HepG2 (cell line): ENCODE measurements at regions not wholly inside any gene's neighbourhood (a gene's known extent, or its start where the extent isn't known, plus 50 kb on each side); places are given as distances from the start of the nearest gene placed in this dataset.

Source experiments
- ATAC-seq: fragments of 200-7000 bp; cut with Tn5 transposase; 3 replicates; pipeline ENCODE4 v1.9.1; 2020; ENCODE audit warnings: mild to moderate bottlenecking, moderate library complexity
- BruUV-seq: library from RNA; stranded (reverse); fragments of 400-500 nt; replicated peaks from 2 replicates; lab custom pipeline; 2021; lab: Mats Ljungman, UMichigan
- CTCF ChIA-PET: fragments of 300-600 bp; formaldehyde crosslinking; extraction: SDS; loops from one replicate; lab custom pipeline; 2021; ENCODE audit warnings: low total read pairs, inconsistent platforms, low intra/inter-chr PET ratio; lab: Yijun Ruan, JAX
- POLR2A ChIA-PET: fragments of 350-600 bp; sonication (Branson Sonifier 250); formaldehyde crosslinking; loops from one replicate; lab custom pipeline; 2020; ENCODE audit warnings: antibody characterized with exemption, inconsistent platforms; lab: Yijun Ruan, JAX
- DNase-seq: peaks from one replicate; pipeline ENCODE4 v3.0.0-alpha.2; 2015; ENCODE audit warnings: low spot score
- FAIRE-seq: peaks from 3 replicates; lab custom pipeline; 2011; peaks lifted over from hg19 to GRCh38; lab: Jason Lieb, UNC
- H2AFZ ChIP-seq: one replicate; pipeline ENCODE4 v1.6.1; 2011; ENCODE audit warnings: low read length, inconsistent platforms
- H3K27ac ChIP-seq: fragments of 300-600 bp; 3 replicates; pipeline ENCODE4 v1.8.0; 2011; ENCODE audit warnings: mixed run types, mild to moderate bottlenecking, mixed read lengths, low read length, inconsistent platforms; ENCODE audit not compliant: insufficient read depth; ENCODE audit errors: extremely low read length
- H3K27me3 ChIP-seq, 2 experiments: fragments of 200-600 bp in 1 of 2; 2 replicates in 1 of 2; 3 replicates in 1 of 2; pipeline versions ENCODE4 v1.6.0 to v1.8.0; 2011; ENCODE audit warnings: low read length in 2 of 2, mild to moderate bottlenecking in 2 of 2, moderate library complexity in 2 of 2, inconsistent platforms in 1 of 2; ENCODE audit not compliant: insufficient read depth in 2 of 2, control insufficient read depth in 1 of 2
- H3K36me3 ChIP-seq, 2 experiments: fragments of 200-600 bp in 1 of 2; replicated peaks in 1 of 2; 2 replicates in 1 of 2; 3 replicates in 1 of 2; pipeline versions ENCODE4 v1.5.1 to v1.8.0; 2011; ENCODE audit warnings: low read length in 2 of 2, inconsistent platforms in 1 of 2; ENCODE audit not compliant: insufficient read depth in 2 of 2, control insufficient read depth in 1 of 2
- H3K4me1 ChIP-seq: 2 replicates; pipeline ENCODE4 v1.5.1; 2012; ENCODE audit warnings: low read length, inconsistent platforms; ENCODE audit not compliant: insufficient read depth
- H3K4me2 ChIP-seq: 2 replicates; pipeline ENCODE4 v1.6.0; 2011; ENCODE audit warnings: low read depth, low read length, inconsistent platforms
- H3K4me3 ChIP-seq, 3 experiments: fragments of 200-600 bp in 1 of 3; sonication (generic), shearing (Covaris generic) in 1 of 3; replicated peaks in 1 of 3; 2 replicates each; pipeline ENCODE4 v1.5.1; 2011 to 2016; ENCODE audit warnings: low read length in 3 of 3, inconsistent platforms in 2 of 3, low read depth in 2 of 3, mild to moderate bottlenecking in 2 of 3, control low read depth in 1 of 3, mixed read lengths in 1 of 3; ENCODE audit not compliant: insufficient read depth in 1 of 3
- H3K79me2 ChIP-seq: one replicate; pipeline ENCODE4 v1.6.1; 2011; ENCODE audit warnings: low read length, inconsistent platforms; ENCODE audit not compliant: insufficient read depth
- H3K9ac ChIP-seq: 2 replicates; pipeline ENCODE4 v1.6.0; 2011; ENCODE audit warnings: mild to moderate bottlenecking, low read depth, low read length, inconsistent platforms; ENCODE audit not compliant: insufficient read depth
- H3K9me3 ChIP-seq: 2 replicates; pipeline ENCODE4 v1.5.1; 2012; ENCODE audit warnings: mild to moderate bottlenecking, low read length
- H4K20me1 ChIP-seq: 2 replicates; pipeline ENCODE4 v1.6.0; 2011; ENCODE audit warnings: inconsistent platforms, mild to moderate bottlenecking, low read length, moderate library complexity; ENCODE audit not compliant: insufficient read depth
- HES4 ChIP-seq: sonication (generic); formaldehyde crosslinking; IDR thresholded peaks from 2 replicates; pipeline ENCODE4 v1.9.0; 2021; ENCODE audit warnings: mild to moderate bottlenecking, missing genetic modification reagents, borderline replicate concordance
- ZHX2 ChIP-seq, 2 experiments: sonication (generic) in 1 of 2; formaldehyde crosslinking in 1 of 2; IDR thresholded peaks; 2 replicates each; pipeline versions ENCODE4 v1.6.1 to v1.9.0; 2014 to 2022; ENCODE audit warnings: antibody characterized with exemption in 1 of 2, borderline replicate concordance in 1 of 2, inconsistent platforms in 1 of 2, low read depth in 1 of 2, missing genetic modification reagents in 1 of 2
- ZNF878 ChIP-seq: sonication (generic); formaldehyde crosslinking; IDR thresholded peaks from 2 replicates; pipeline ENCODE4 v1.8.1; 2023; ENCODE audit warnings: mild to moderate bottlenecking, missing genetic modification reagents, moderate library complexity
- WGBS: methylation state at CpG from one replicate; pipeline ENCODE4 v1.1.6; 2017; ENCODE audit warnings: low lambda C conversion rate; 5-methylcytosine and 5-hydroxymethylcytosine counted together
- in situ Hi-C: cut with HindIII; loops from 2 replicates; pipeline ENCODE4 v1.10.0; 2017; ENCODE audit warnings: low pct_unique_long_range_greater_than_20kb; ENCODE audit not compliant: extremely low pct_ligation_motif_present
- intact Hi-C: fragments of 100-400 bp; cut with micrococcal nuclease; formaldehyde crosslinking; loops from one replicate; pipeline ENCODE4 v1.10.0; 2022; ENCODE audit not compliant: unreplicated experiment
- TF ChIP-seq, protein P1 (sequence below), 2 experiments: sonication (generic) in 1 of 2; formaldehyde crosslinking in 1 of 2; IDR thresholded peaks; 2 replicates each; pipeline versions ENCODE4 v1.5.1 to v1.6.1; 2011 to 2020; ENCODE audit warnings: borderline replicate concordance in 1 of 2, low read depth in 1 of 2, low read length in 1 of 2, mild to moderate bottlenecking in 1 of 2, missing genetic modification reagents in 1 of 2, moderate library complexity in 1 of 2
- TF ChIP-seq, protein P2 (sequence below): sonication (generic); formaldehyde crosslinking; conservative IDR thresholded peaks from 2 replicates; pipeline ENCODE4 v1.4.0; 2020; ENCODE audit warnings: missing genetic modification reagents
- TF ChIP-seq, protein P3 (sequence below): sonication (generic); formaldehyde crosslinking; IDR thresholded peaks from 2 replicates; pipeline ENCODE4 v1.5.1; 2020; ENCODE audit warnings: missing genetic modification reagents, mild to moderate bottlenecking, borderline replicate concordance

DNA sequence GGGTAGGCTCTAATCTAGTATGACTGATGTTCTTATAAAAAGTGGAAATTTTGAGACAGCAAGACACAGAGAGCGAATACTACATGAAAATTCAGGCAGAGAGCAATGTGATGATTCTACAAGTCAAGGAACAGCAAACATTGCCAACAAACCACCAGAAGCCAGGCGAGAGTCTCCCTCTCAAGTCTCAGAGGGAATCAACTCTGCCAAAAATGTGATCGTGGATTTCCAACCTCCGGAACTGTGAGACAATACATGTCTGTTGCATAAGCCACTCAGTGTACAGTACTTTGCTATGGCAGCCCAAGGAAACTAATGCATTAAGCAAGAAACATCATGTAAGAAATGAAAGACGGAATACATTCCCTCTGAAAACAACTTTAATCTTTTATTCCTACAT is 52.1 kb upstream of the CCNG1 start:
- ATAC-seq (no peak), FAIRE-seq (no peak)
- TF ChIP-seq, protein P1, sequence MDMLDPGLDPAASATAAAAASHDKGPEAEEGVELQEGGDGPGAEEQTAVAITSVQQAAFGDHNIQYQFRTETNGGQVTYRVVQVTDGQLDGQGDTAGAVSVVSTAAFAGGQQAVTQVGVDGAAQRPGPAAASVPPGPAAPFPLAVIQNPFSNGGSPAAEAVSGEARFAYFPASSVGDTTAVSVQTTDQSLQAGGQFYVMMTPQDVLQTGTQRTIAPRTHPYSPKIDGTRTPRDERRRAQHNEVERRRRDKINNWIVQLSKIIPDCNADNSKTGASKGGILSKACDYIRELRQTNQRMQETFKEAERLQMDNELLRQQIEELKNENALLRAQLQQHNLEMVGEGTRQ (IDR thresholded peaks at IDR 0.05; ENCODE audit: low read depth, low read length): no peak
- TF ChIP-seq, protein P1 (CRISPR knock-in tag; IDR thresholded peaks at IDR 0.05; ENCODE audit: borderline replicate concordance): no peak
- TF ChIP-seq HES4 (CRISPR knock-in tag): no peak
- TF ChIP-seq, protein P2, sequence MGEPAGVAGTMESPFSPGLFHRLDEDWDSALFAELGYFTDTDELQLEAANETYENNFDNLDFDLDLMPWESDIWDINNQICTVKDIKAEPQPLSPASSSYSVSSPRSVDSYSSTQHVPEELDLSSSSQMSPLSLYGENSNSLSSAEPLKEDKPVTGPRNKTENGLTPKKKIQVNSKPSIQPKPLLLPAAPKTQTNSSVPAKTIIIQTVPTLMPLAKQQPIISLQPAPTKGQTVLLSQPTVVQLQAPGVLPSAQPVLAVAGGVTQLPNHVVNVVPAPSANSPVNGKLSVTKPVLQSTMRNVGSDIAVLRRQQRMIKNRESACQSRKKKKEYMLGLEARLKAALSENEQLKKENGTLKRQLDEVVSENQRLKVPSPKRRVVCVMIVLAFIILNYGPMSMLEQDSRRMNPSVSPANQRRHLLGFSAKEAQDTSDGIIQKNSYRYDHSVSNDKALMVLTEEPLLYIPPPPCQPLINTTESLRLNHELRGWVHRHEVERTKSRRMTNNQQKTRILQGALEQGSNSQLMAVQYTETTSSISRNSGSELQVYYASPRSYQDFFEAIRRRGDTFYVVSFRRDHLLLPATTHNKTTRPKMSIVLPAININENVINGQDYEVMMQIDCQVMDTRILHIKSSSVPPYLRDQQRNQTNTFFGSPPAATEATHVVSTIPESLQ (CRISPR knock-in tag): no peak
- TF ChIP-seq ZNF878: no peak
- TF ChIP-seq, protein P3, sequence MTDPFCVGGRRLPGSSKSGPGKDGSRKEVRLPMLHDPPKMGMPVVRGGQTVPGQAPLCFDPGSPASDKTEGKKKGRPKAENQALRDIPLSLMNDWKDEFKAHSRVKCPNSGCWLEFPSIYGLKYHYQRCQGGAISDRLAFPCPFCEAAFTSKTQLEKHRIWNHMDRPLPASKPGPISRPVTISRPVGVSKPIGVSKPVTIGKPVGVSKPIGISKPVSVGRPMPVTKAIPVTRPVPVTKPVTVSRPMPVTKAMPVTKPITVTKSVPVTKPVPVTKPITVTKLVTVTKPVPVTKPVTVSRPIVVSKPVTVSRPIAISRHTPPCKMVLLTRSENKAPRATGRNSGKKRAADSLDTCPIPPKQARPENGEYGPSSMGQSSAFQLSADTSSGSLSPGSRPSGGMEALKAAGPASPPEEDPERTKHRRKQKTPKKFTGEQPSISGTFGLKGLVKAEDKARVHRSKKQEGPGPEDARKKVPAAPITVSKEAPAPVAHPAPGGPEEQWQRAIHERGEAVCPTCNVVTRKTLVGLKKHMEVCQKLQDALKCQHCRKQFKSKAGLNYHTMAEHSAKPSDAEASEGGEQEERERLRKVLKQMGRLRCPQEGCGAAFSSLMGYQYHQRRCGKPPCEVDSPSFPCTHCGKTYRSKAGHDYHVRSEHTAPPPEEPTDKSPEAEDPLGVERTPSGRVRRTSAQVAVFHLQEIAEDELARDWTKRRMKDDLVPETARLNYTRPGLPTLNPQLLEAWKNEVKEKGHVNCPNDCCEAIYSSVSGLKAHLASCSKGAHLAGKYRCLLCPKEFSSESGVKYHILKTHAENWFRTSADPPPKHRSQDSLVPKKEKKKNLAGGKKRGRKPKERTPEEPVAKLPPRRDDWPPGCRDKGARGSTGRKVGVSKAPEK (CRISPR knock-in tag): no peak
- no peak for TF ChIP-seq ZHX2 (IDR thresholded peaks at IDR 0.05; ENCODE audit: low read depth)
- TF ChIP-seq ZHX2 (CRISPR knock-in tag; IDR thresholded peaks at IDR 0.05; ENCODE audit: borderline replicate concordance): no peak

More for the DNA sequence above, 52.1 kb upstream of the CCNG1 start:
- no peak for DNase-seq
- WGBS: 26% methylated on average over 5 of the region's 5 CpGs
- H3K79me2 ChIP-seq: no peaks in the 10 kb centered on the region
- intact Hi-C loops: no loop called here
- H3K36me3 ChIP-seq: no peaks in the 10 kb centered on the region
- no peaks in the 10 kb centered on the region for H3K27me3 ChIP-seq
- BruUV-seq: no TSS peak
- H2AFZ ChIP-seq: no peak overlapping the region
- CTCF ChIA-PET: no interaction called here
- no peaks in the 10 kb centered on the region for H4K20me1 ChIP-seq
- POLR2A ChIA-PET: no interaction called here
- no peak overlapping the region for H3K27ac ChIP-seq
- H3K4me2 ChIP-seq: no peak overlapping the region
- H3K9me3 ChIP-seq: no peaks in the 10 kb centered on the region
- H3K4me1 ChIP-seq: no peaks in the 10 kb centered on the region
- no peak overlapping the region for H3K4me3 ChIP-seq
- no peak overlapping the region for H3K9ac ChIP-seq
- in situ Hi-C loops: no loop called here
